Vagina (tissue), 2 donors: ENCODE measurements at regions not wholly inside any gene's neighbourhood (a gene's known extent, or its start where the extent isn't known, plus 50 kb on each side); places are given as distances from the start of the nearest gene placed in this dataset.
"Not testable (repeated sequence)": the region's sequence is repeated elsewhere in the genome, so short reads cannot be mapped to it uniquely, and the experiment has no call there.

Experiments
- DNase-seq, 2 donors: peaks; one replicate each; pipeline ENCODE4 v3.0.0-alpha.2; 2017; ENCODE audit errors: extremely low spot score in 2 of 2
- H3K27ac ChIP-seq: fragments of 200-600 bp; sonication (generic); one replicate; pipeline ENCODE4 v1.5.1; 2019
- H3K27me3 ChIP-seq: fragments of 200-600 bp; sonication (generic); one replicate; pipeline ENCODE4 v1.5.1; 2019
- H3K36me3 ChIP-seq, 2 donors: fragments of 200-600 bp; sonication (generic); one replicate each; pipeline ENCODE4 v1.5.1; 2017 to 2019
- H3K4me1 ChIP-seq: fragments of 200-600 bp; sonication (generic); one replicate; pipeline ENCODE4 v1.5.1; 2019
- H3K4me3 ChIP-seq, 2 donors: fragments of 200-600 bp; sonication (generic); 1 replicate in 1 of 2; 2 replicates in 1 of 2; pipeline ENCODE4 v1.5.1; 2016 to 2019
- H3K9me3 ChIP-seq: fragments of 200-600 bp; sonication (generic); one replicate; pipeline ENCODE4 v1.5.1; 2019
- CTCF ChIP-seq, 3 experiments: fragments of 450-650 bp in 2 of 3; fragments of 200-600 bp in 1 of 3; sonication (generic) in 1 of 3; IDR thresholded peaks; one replicate each; pipeline ENCODE4 v1.5.1; 2017 to 2019; ENCODE audit warnings: antibody characterized with exemption in 3 of 3, mild to moderate bottlenecking in 2 of 3, moderate library complexity in 2 of 3
- POLR2A ChIP-seq, 2 donors: fragments of 450-650 bp; IDR thresholded peaks; one replicate each; pipeline ENCODE4 v1.6.1; 2017; ENCODE audit warnings: antibody characterized with exemption in 2 of 2, mild to moderate bottlenecking in 2 of 2, moderate library complexity in 2 of 2
- POLR2AphosphoS5 ChIP-seq, 2 donors: sonication (generic); formaldehyde crosslinking; IDR thresholded peaks; one replicate each; pipeline ENCODE4 v1.9.0; 2017; ENCODE audit warnings: antibody characterized with exemption in 2 of 2, mild to moderate bottlenecking in 2 of 2, low read depth in 1 of 2; ENCODE audit not compliant: insufficient read depth in 1 of 2
- intact Hi-C: fragments of 100-400 bp; cut with DNase I; formaldehyde crosslinking; loops from one replicate; pipeline ENCODE4 v1.15.1; 2023

GRCh38 chr14:66315098-66315497, 171.1 kb upstream of the CCDC196 start:
- Histone ChIP-seq H3K9me3 (peaks cover 3% of the 10 kb centered on the region), H3K27me3 (no peaks in the 10 kb centered on the region), H3K4me3 (no peak overlapping the region), H3K4me1 (no peaks in the 10 kb centered on the region), H3K27ac (no peak overlapping the region), H3K36me3 (no peaks in the 10 kb centered on the region)
- TF ChIP-seq POLR2A (IDR thresholded peaks at IDR 0.05) (no peak), CTCF (IDR thresholded peaks at IDR 0.05) (no peak)
- intact Hi-C loops: no loop called here
- DNase-seq: no peak

- Histone ChIP-seq H3K27me3 (no peaks in the 10 kb centered on the region), H3K36me3 (no peaks in the 10 kb centered on the region), H3K27ac (no peak overlapping the region), H3K4me1 (no peaks in the 10 kb centered on the region), H3K4me3 (no peak overlapping the region), H3K9me3 (peaks cover 3% of the 10 kb centered on the region)
- TF ChIP-seq POLR2A (IDR thresholded peaks at IDR 0.05) (no peak), CTCF (IDR thresholded peaks at IDR 0.05) (no peak), POLR2AphosphoS5 (IDR thresholded peaks at IDR 0.05; ENCODE audit: insufficient read depth in 1 of 2, low read depth in 1 of 2) (no peak)
- no peak for DNase-seq
- intact Hi-C loops: no loop called here
Measured at GRCh38 chr14:66315548-66315947, 170.6 kb upstream of the CCDC196 start.

- Histone ChIP-seq H3K36me3 (no peaks in the 10 kb centered on the region), H3K4me3 (no peak overlapping the region), H3K4me1 (no peaks in the 10 kb centered on the region), H3K9me3 (peaks cover 3% of the 10 kb centered on the region), H3K27ac (no peak overlapping the region), H3K27me3 (no peaks in the 10 kb centered on the region)
- no peak for TF ChIP-seq CTCF (IDR thresholded peaks at IDR 0.05)
- TF ChIP-seq POLR2AphosphoS5 (IDR thresholded peaks at IDR 0.05; ENCODE audit: insufficient read depth in 1 of 2, low read depth in 1 of 2): no peak
- no peak for TF ChIP-seq POLR2A (IDR thresholded peaks at IDR 0.05)
- intact Hi-C loops: no loop called here
- DNase-seq: no peak
Measured at GRCh38 chr14:66322564-66322963, 163.6 kb upstream of the CCDC196 start.

- Histone ChIP-seq H3K36me3 (no peaks in the 10 kb centered on the region), H3K27me3 (no peaks in the 10 kb centered on the region), H3K4me1 (no peaks in the 10 kb centered on the region), H3K9me3 (no peaks in the 10 kb centered on the region), H3K4me3 (no peak overlapping the region), H3K27ac (no peak overlapping the region)
- intact Hi-C loops: no loop called here
- no peak for DNase-seq
- TF ChIP-seq POLR2AphosphoS5 (IDR thresholded peaks at IDR 0.05; ENCODE audit: insufficient read depth in 1 of 2, low read depth in 1 of 2) (no peak), POLR2A (IDR thresholded peaks at IDR 0.05) (no peak), CTCF (IDR thresholded peaks at IDR 0.05) (no peak)
Measured at GRCh38 chr14:66330228-66330627, 155.9 kb upstream of the CCDC196 start.

GRCh38 chr14:66330916-66331315, 155.3 kb upstream of the CCDC196 start:
- no peak overlapping the region for H3K27ac ChIP-seq
- H3K4me1 ChIP-seq: no peaks in the 10 kb centered on the region
- no peak overlapping the region for H3K4me3 ChIP-seq
- no peaks in the 10 kb centered on the region for H3K9me3 ChIP-seq
- H3K36me3 ChIP-seq: no peaks in the 10 kb centered on the region
- intact Hi-C loops: no loop called here
- no peaks in the 10 kb centered on the region for H3K27me3 ChIP-seq
- TF ChIP-seq POLR2A (IDR thresholded peaks at IDR 0.05) (no peak), POLR2AphosphoS5 (IDR thresholded peaks at IDR 0.05; ENCODE audit: insufficient read depth in 1 of 2, low read depth in 1 of 2) (no peak), CTCF (IDR thresholded peaks at IDR 0.05) (no peak)
- DNase-seq: no peak

- H3K27ac ChIP-seq, DNase-seq, intact Hi-C loops, H3K27me3 ChIP-seq, H3K4me3 ChIP-seq, H3K4me1 ChIP-seq, H3K36me3 ChIP-seq, H3K9me3 ChIP-seq: not testable (repeated sequence)
Measured at GRCh38 chr14:66333293-66333692, 152.9 kb upstream of the CCDC196 start.
